HEK293T (cell line): ENCODE measurements at regions not wholly inside any gene's neighbourhood (a gene's known extent, or its start where the extent isn't known, plus 50 kb on each side); places are given as distances from the start of the nearest gene placed in this dataset.

Source experiments
- ARNT ChIP-seq: fragments of 450-650 bp; IDR thresholded peaks from 2 replicates; pipeline ENCODE4 v1.6.1; 2017; ENCODE audit warnings: mild to moderate bottlenecking
- ELF4 ChIP-seq: fragments of 450-650 bp; IDR thresholded peaks from 2 replicates; pipeline ENCODE4 v1.6.1; 2017; ENCODE audit warnings: antibody characterized with exemption
- FOXK2 ChIP-seq: fragments of 450-650 bp; IDR thresholded peaks from 2 replicates; pipeline ENCODE4 v1.6.1; 2016; ENCODE audit warnings: mild to moderate bottlenecking
- FOXM1 ChIP-seq: fragments of 450-650 bp; IDR thresholded peaks from 2 replicates; pipeline ENCODE4 v1.6.1; 2017; ENCODE audit warnings: mild to moderate bottlenecking, borderline replicate concordance
- HDGF ChIP-seq: fragments of 450-650 bp; IDR thresholded peaks from 2 replicates; pipeline ENCODE4 v1.6.1; 2017; ENCODE audit warnings: antibody characterized with exemption, borderline replicate concordance
- L3MBTL2 ChIP-seq: fragments of 450-650 bp; conservative IDR thresholded peaks from 2 replicates; pipeline ENCODE4 v1.6.1; 2016; ENCODE audit warnings: mild to moderate bottlenecking
- LEF1 ChIP-seq: fragments of 450-650 bp; IDR thresholded peaks from 2 replicates; pipeline ENCODE4 v1.6.1; 2017; ENCODE audit warnings: mild to moderate bottlenecking, borderline replicate concordance
- SP1 ChIP-seq: fragments of 450-650 bp; IDR thresholded peaks from 2 replicates; pipeline ENCODE4 v1.6.1; 2017
- SUZ12 ChIP-seq: fragments of 450-650 bp; IDR thresholded peaks from 2 replicates; pipeline ENCODE4 v1.6.1; 2016; ENCODE audit warnings: mild to moderate bottlenecking
- TARDBP ChIP-seq: fragments of 450-650 bp; IDR thresholded peaks from 2 replicates; pipeline ENCODE4 v1.6.1; 2016

- TF ChIP-seq HDGF (no peak), L3MBTL2 (no peak), FOXK2 (no peak), ELF4 (no peak), ARNT (no peak), SUZ12 (no peak), LEF1 (no peak), SP1 (no peak), FOXM1 (no peak), TARDBP (no peak)
These were observed 116.7 kb upstream of the PDE5A start for GRCh38 chr4:119745351-119745750.
